Progenitor cell of endocrine pancreas (in vitro differentiated cells): ENCODE measurements at regions not wholly inside any gene's neighbourhood (a gene's known extent, or its start where the extent isn't known, plus 50 kb on each side); places are given as distances from the start of the nearest gene placed in this dataset.

Experiments
- DNase-seq: peaks from one replicate; pipeline ENCODE4 v3.0.0; 2021; ENCODE audit warnings: low spot score; ENCODE audit not compliant: unreplicated experiment
- H3K27ac Mint-ChIP-seq: 2 replicates; pipeline ENCODE4 v1.8.0; 2021; ENCODE audit warnings: mild to moderate bottlenecking, moderate library complexity, mixed read lengths
- H3K27me3 Mint-ChIP-seq: 2 replicates; pipeline ENCODE4 v1.8.0; 2021; ENCODE audit warnings: mixed read lengths
- H3K36me3 Mint-ChIP-seq: 2 replicates; pipeline ENCODE4 v1.8.0; 2022; ENCODE audit warnings: mixed read lengths; ENCODE audit not compliant: insufficient read depth
- H3K4me1 Mint-ChIP-seq: 2 replicates; pipeline ENCODE4 v1.8.0; 2021; ENCODE audit warnings: low read depth, mixed read lengths
- H3K4me3 Mint-ChIP-seq: 2 replicates; pipeline ENCODE4 v1.8.0; 2021; ENCODE audit warnings: low read depth, mild to moderate bottlenecking, moderate library complexity, mixed read lengths
- H3K9me3 Mint-ChIP-seq: 2 replicates; pipeline ENCODE4 v1.8.0; 2021; ENCODE audit warnings: low read depth, mixed read lengths
- CTCF ChIP-seq: fragments of 200-600 bp; sonication (generic); IDR thresholded peaks from one replicate; pipeline ENCODE4 v1.5.0; 2021; ENCODE audit warnings: antibody characterized with exemption, mild to moderate bottlenecking; ENCODE audit not compliant: unreplicated experiment

DNA sequence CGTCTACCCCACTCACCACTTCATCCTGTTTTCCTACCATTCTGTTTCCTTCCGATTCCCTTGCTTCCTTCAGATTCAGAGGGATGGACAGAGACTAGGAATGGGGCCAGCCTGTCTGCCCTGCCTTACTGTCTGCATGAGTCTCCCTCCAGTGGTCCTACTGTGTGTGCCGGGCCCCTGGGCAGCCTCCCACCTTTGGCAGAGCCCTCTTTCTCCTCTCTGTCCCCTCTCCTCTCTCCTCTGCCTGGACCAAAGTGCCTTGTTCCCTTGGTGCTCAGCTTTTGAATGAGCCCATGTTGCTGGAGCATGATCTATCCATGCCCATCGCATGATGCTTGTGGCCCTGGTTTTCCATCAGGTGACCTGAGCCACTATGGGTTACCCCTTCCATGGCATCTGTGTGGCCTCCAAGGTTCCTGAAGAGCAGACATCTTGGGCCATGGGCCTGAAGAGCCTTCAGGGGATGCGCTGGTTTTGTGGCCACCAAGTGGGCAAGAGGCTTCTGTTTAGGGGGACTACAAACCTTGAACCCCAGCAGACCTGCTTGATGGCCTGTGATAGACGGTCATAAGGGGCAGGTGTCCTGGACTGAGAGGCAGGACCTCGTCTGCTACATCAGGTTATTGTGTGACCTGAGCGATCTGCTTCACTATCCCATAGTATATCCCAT is 54.2 kb upstream of the BCL11B start:
- TF ChIP-seq CTCF, result no peak

DNA sequence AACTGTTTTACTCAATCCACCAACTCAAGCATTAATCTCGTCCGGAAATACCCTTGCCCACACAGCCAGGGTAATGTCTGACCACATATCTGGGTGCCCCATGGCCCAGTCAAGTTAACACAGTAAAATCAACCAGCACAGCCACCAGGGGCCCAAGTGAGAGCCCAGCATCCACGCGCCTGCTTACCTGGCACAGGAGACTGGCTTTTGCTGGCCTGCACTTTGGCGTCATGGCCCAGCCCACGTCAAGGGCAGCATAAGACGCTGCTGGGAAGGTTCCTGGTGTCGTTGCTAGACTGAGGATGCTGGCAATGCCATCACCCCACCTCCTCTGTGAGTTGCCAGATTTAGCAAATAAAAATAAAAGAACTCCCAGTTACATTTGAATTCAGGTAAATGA is 53.6 kb upstream of the BCL11B start:
- no peak overlapping the region for H3K4me3 Mint-ChIP-seq
- H3K27ac Mint-ChIP-seq, result no peak overlapping the region
- no peak for DNase-seq
- H3K4me1 Mint-ChIP-seq, result peaks cover 2% of the 10 kb centered on the region
- no peaks in the 10 kb centered on the region for H3K9me3 Mint-ChIP-seq
- no peak for TF ChIP-seq CTCF
- no peaks in the 10 kb centered on the region for H3K36me3 Mint-ChIP-seq
- peaks cover 9% of the 10 kb centered on the region for H3K27me3 Mint-ChIP-seq

More for the DNA sequence above, 54.2 kb upstream of the BCL11B start:
- no peak overlapping the region for H3K27ac Mint-ChIP-seq
- no peaks in the 10 kb centered on the region for H3K9me3 Mint-ChIP-seq
- peaks cover 2% of the 10 kb centered on the region for H3K4me1 Mint-ChIP-seq
- H3K36me3 Mint-ChIP-seq, result no peaks in the 10 kb centered on the region
- no peak overlapping the region for H3K4me3 Mint-ChIP-seq
- DNase-seq, result no peak
- peaks cover 9% of the 10 kb centered on the region for H3K27me3 Mint-ChIP-seq

DNA sequence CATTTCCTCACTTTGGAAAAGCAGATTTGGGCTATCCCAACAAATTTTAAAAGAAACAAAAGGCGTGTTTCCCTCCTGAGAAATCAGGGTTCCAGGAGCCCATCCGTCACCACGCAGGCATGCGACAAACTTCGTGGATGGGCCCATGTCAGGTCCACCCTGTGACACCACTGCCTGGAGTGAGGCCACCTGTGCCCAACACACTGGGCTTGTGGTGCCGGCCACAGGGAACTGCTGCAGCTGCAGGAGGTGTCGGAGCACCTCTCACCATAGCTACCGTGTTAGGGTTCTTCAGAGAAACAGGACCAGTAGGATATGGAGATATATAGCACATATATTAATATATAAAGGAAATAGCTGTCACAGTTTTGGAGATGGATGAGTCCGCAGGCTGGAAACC is 53.0 kb upstream of the BCL11B start:
- Mint-ChIP-seq H3K27me3 (peaks cover 9% of the 10 kb centered on the region), H3K27ac (no peak overlapping the region), H3K4me3 (no peak overlapping the region), H3K36me3 (no peaks in the 10 kb centered on the region), H3K9me3 (no peaks in the 10 kb centered on the region), H3K4me1 (peaks cover 2% of the 10 kb centered on the region)
- no peak for TF ChIP-seq CTCF
- DNase-seq, result no peak

GRCh38 chr14:99324291-99324690 is 52.3 kb upstream of the BCL11B start:
- no peak for TF ChIP-seq CTCF
- DNase-seq, result no peak
- Mint-ChIP-seq H3K36me3 (no peaks in the 10 kb centered on the region), H3K9me3 (no peaks in the 10 kb centered on the region), H3K4me3 (no peak overlapping the region), H3K27ac (no peak overlapping the region), H3K27me3 (peaks cover 6% of the 10 kb centered on the region), H3K4me1 (peaks cover 2% of the 10 kb centered on the region)

DNA sequence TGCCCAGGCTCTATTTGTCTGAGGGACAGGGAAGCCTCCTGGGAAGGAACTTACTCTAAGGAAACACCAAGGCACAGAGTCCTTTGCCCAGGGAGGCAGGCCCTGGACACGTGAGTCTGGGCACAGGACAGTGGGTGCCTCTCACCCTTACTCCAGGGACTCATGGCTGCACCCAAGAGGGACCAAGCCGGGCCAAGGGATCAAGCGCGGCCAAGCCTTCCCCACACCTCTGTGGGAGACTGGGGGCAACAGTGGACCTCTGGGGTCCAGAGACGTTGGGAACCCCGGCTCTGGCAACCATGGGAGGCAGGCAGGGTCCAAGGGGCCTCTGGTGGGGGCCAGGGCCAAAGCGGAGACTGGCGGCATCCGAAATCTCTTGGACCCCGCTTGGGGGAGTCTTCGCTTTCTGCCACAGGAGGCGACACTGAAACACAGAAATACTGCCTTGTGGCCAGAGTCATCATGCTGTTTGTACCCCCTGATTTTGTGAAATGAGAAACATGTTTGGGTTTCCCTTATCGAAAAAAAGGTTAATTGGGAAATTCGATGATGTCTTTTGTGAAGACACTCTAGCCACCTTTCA is 51.7 kb upstream of the BCL11B start:
- no peak overlapping the region for H3K4me3 Mint-ChIP-seq
- no peaks in the 10 kb centered on the region for H3K9me3 Mint-ChIP-seq
- no peak for DNase-seq
- no peak overlapping the region for H3K27ac Mint-ChIP-seq
- TF ChIP-seq CTCF, result no peak
- no peaks in the 10 kb centered on the region for H3K36me3 Mint-ChIP-seq
- peaks cover 3% of the 10 kb centered on the region for H3K4me1 Mint-ChIP-seq
- H3K27me3 Mint-ChIP-seq, result peaks cover 6% of the 10 kb centered on the region
